ENCODE measurements at regions not wholly inside any gene's neighbourhood (a gene's known extent, or its start where the extent isn't known, plus 50 kb on each side); places are given as distances from the start of the nearest gene placed in this dataset.

DNA sequence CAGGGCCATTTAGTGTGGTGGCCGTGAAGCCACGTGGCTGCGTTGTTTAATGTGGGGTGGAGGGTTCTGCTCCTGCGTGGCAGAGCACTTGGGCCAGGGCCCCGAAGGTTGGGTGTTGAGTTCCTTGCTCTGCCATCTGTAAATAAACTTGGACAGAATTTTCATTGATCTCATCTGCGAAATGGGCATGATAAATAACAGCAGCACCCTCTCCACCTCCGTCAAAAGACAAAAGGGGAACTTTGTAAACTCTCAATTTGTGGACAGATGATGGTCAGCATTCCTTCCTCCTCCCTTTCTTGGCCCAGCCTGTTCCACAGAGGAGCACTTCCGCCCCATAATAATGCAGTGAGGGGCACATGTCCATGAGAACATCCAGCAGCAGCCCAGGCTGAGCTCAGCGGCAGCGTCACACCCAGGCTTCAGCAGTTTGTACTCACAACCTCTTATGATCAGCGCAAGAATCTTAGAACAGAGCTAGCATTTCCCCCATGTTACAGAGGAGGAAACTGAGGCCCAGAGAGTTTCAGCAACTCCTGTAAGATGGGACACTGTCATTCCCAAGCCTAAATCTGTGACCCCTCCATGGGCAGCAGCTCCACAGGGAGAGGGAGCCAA lies 874.5 kb downstream of the BRD1 start:
- FAIRE-seq, result no peak
- DNase-seq (ENCODE audit: insufficient read length, low spot score), result no peak

DNA sequence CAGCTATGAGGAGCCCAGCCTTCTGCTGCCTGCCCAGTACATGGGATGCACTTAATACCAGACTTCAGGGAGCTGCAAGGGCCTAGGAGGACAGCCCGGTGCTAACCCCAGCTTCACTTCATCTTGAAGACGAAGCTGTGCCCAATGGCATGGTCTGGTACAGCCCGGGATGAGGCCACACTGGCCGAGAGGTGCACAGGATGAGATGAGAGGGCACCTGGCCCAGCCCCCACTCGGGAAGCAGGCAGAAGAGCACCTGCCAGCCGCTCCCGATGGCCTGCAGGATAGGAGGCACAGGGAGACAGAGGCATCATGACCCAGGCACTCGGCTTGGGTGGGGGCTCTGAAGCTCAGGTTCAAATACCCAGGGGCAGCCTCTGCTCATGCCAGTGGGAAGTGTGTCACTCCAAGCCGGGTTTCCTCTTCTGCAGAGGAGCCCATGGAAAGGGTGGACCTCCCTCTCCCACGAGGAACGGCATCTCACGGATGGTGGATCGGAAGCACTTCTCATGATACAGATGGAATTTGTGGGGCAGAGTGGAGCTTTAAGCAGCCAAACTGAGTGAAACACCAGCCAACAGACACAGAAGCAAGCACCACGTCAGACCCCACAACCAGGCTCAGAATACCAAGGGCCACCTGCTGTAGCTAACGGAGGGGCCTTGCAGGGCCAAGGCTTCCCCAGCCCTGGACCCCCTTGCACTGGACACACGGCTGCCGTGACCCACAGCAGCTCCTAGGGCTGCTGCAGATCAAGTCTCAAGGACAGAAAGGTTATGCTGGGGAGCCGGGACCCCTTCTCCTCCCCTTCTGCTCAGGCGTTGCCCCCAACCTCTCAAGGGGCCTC lies 875.2 kb downstream of the BRD1 start:
- DNase-seq (ENCODE audit: insufficient read length, low spot score), result no peak
- FAIRE-seq, result no peak

GRCh38 chr22:48951836-48952235 lies 875.8 kb downstream of the BRD1 start:
- FAIRE-seq (no peak), DNase-seq (ENCODE audit: insufficient read length, low spot score) (no peak)

DNA sequence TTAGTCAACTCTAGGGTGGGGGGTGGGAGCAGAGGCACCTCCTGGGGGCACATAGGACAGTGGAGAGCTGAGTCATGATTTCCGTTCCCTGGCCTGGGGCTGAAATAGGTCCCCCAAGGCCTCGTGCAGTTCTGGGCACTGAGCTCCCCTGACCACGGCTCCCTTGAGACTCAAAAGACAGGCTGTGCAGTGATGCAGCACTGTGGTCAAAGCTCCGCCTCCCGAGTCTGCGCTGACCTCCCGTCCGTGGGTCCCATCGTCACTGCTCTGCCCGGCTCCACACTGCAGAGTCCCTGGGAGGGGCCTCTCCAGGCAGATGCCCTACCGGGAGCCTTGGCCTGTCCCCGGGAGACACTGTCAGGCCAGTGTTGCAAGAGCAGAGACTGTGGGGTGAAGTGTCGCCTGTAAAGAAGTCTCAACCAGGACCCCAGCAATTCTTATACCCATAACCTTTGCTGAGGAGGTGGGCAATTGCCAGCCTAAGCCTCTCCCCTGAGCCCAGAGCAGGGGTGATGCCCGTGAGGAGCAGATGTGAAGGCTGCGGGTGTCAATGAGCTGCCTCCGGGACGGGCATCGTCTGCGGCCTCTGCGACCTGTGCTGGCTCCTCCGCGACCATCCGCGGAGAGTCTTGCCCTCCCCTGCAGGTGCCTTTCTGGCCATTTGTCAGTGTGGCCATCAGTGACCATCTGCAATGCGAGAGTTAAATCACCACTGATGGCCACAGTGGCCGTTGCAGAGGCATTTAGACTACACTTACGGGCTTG lies 877.3 kb downstream of the BRD1 start:
- FAIRE-seq, result no peak
- no peak for DNase-seq (ENCODE audit: insufficient read length, low spot score)

GRCh38 chr22:48949375-48950149 lies 878.1 kb downstream of the BRD1 start:
- no peak for DNase-seq (ENCODE audit: insufficient read length, low spot score)
- no peak for FAIRE-seq

- FAIRE-seq, result no peak
- DNase-seq (ENCODE audit: insufficient read length, low spot score), result no peak
Observed at GRCh38 chr22:48948575-48949170, 879.0 kb downstream of the BRD1 start.

DNA sequence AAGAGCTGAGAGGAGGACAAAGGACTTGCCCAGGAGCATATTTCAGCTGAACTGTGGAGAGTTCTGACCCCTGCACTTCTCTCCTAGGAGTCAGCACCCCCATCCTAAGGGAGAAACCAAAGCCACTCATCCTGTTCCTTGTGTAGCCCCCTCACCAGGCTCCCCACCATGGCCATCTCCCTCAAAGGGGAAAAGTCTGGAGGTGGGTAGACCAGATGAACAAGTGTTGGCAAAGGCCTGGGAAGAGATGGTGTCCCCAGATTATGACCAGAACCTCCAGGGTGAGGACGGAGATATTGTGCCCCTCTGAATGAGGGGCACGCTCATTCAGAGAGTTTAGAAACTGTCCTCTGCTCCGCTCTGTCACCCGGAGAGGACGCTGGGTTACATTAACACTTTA lies 880.0 kb downstream of the BRD1 start:
- FAIRE-seq (no peak), DNase-seq (ENCODE audit: insufficient read length, low spot score) (no peak)

GRCh38 chr22:48945621-48946458 lies 881.8 kb downstream of the BRD1 start:
- no peak for DNase-seq (ENCODE audit: insufficient read length, low spot score)

GRCh38 chr22:48944751-48945620 lies 882.7 kb downstream of the BRD1 start:
- FAIRE-seq, result no peak
- DNase-seq (ENCODE audit: insufficient read length, low spot score), result no peak

More at GRCh38 chr22:48945621-48946458, 881.8 kb downstream of the BRD1 start:
- FAIRE-seq, result no peak

DNA sequence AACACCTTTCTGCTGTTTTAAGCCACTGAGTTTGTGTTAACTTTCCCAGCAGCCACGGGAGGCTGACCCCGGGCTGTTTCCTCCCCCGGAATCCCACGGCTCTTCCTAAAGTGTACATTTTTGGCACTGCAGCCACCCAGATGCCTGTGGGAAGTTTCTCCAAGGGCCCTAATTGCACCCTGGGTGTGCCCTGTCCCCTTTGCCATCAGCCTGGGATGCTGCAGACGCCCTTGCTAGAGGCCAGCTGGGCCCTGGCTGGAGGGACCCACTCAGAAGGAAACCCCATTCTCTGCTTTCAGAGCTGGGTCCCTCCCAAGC lies 883.3 kb downstream of the BRD1 start:
- FAIRE-seq, result no peak

DNA sequence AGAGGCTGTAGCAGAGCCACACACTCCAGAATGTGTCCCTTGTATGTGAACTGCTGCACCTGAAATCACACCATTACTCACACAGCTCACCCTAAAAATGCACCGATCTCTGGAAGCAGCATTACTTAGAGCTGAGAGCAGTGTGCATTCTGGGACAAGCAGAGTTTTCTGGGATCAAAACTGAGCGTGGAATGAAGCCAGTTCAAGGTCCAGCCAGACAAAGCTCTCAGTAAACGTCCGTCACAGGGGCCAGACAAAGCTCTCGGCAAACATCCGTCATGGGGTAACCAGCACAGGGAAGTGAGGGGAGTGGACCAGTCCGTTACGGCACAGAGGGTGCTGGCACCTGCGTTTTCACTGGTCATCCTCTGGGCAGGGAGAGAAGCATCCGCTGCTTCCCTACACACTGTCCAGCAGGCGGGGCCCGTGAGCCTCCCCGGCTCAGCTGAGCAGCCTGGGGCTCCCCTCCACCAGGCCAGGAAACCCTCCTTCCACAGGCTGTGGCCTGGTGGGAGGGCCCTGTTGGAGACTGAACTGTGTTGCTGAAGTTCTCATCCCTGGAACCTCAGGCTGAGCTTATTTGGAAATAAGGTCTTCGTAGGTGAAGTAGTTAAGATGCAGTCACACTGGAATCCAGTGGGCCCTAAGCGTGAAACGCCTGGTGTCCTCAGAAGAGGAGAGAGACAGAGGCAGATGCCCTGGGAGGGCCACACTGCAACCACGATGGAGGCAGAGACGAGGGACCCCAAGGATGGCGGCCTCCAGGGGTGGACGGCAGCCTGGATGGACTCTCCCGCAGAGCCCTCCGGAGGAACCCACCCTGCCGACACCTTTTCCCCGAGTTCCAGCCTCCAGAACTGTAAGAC lies 883.9 kb downstream of the BRD1 start:
- no peak for FAIRE-seq
- no peak for DNase-seq (ENCODE audit: insufficient read length, low spot score)

More for the DNA sequence above, 883.3 kb downstream of the BRD1 start:
- DNase-seq (ENCODE audit: insufficient read length, low spot score), result no peak

- FAIRE-seq (no peak), DNase-seq (ENCODE audit: insufficient read length, low spot score) (no peak)
Observed at GRCh38 chr22:48942698-48943566, 884.7 kb downstream of the BRD1 start.

DNA sequence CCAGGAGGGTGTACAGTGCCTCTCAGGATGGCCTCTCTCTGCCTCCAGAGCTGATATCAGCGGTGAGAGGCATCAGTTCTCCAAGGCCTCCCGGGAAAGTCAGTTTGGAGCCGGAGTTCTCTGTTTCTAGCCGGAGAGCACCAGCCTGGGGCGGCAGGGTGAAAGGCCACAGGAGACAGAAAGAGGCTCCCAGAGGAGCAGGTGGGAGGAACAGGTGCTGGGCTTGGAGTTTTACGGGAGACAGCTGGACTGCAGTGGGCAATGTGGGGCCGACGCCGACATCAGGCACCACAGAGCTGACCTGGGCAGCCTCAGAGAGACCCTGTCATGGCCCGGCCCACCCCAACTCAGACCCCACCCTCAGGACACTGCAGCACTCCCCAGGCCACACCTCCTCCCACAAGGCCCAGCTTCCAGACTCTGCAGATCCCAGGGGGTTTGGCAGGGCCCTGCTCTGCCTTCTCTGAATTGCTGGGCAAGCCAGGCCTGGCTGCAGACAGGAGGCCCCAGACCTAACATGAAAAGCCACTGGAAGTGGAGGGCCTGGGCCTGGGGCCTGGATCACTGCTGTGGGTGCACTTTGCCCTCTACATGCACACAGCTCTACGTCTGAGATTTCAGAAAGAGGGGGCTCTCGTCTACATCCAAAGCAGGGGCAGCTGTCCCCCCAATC lies 885.6 kb downstream of the BRD1 start:
- DNase-seq (ENCODE audit: insufficient read length, low spot score) (no peak), FAIRE-seq (no peak)

DNA sequence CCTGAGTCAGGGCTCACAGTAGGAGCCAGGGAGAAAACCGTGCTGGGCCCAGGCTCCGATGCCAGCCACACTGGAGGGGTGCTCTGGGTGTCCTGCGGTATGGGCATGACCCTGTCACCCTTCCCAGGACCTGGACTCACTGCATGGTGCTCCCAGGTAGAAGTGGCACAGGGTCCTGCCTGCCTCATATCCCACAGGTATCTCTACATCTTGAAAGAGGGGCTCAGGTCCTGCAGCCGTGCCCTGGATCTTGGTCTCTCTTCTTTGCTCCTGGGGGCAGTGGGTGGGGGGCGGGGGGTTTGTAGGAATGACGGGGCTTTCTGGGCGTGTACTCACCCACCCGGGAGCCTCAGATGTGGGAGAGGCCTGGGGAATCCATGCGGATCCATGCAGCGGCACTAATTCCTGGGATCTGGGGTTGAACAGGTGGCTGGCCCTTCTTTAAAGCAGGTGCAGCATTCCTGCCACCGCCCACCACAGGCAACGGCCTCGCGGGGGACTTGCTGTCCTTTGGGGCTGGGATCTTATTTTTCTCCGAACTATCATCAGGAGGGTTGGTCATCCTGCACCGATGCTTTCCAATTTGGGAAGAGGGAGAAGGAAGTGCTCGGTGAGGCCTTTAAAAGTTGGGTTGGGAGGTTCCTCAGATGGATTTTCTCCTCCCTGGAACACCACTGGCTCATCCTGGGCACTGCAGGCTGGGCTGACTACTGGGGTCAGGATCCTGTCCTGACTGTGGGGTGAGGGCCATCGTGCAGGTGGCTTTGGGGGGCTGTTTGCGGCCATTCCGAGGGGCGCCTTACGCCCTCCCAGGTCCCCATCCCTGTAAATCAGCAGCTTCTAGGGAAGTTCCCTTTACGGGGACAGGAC lies 886.4 kb downstream of the BRD1 start:
- FAIRE-seq (no peak), DNase-seq (ENCODE audit: insufficient read length, low spot score) (no peak)

DNA sequence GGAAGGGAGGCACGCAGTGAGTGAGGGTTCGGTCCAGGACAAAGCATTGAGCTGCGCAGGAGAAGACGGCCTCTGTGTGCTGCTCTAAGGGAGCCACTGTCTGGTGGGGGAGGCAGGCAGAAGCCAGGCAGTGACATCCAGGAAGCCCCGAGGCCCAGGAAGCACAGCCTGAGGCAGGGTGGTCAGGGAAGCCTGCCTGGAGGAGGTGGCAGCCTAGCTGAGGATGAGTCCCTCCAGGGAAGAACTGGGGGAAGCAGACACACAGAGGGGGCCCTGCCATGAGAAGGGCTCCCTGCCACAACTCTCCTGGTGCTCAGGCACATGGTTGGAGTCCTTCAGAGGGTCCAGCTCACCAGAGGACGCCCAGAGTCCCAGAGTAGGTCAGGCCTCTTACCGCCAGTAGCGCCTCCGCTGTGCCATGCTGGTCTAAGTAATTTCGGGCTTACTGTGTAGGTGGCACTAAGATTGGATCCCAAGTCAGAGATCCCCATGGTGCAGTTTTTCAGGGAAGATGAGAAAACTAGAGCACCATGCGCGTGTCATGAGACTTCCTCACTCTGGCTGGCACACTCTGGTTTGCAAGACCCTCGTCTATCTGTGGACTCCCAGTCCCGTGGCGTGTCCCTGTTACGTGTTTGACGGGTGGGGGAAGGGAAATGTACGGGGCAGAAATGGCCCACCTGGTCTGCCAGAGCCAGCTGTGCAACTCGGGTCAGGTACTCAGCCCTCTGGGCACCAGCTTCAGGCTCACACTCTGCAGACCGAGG lies 887.2 kb downstream of the BRD1 start:
- DNase-seq (ENCODE audit: insufficient read length, low spot score) (no peak), FAIRE-seq (no peak)

All from HTR-8/SVneo (cell line).